Fibroblast of the aortic adventitia (primary cell): ENCODE measurements at regions not wholly inside any gene's neighbourhood (a gene's known extent, or its start where the extent isn't known, plus 50 kb on each side); places are given as distances from the start of the nearest gene placed in this dataset.

Source experiments
- DNase-seq: peaks from one replicate; pipeline ENCODE4 v3.0.0-alpha.2; 2010; ENCODE audit warnings: low read depth
- H3K4me3 ChIP-seq: 2 replicates; pipeline ENCODE4 v1.5.1; 2011; ENCODE audit warnings: low read depth, mild to moderate bottlenecking, control low read depth, low read length, moderate library complexity
- CTCF ChIP-seq: IDR thresholded peaks from 2 replicates; pipeline ENCODE4 v1.5.1; 2011; ENCODE audit warnings: mild to moderate bottlenecking, low read length, control low read depth, inconsistent platforms; ENCODE audit not compliant: insufficient read depth

- TF ChIP-seq CTCF, result no peak
- no peak overlapping the region for H3K4me3 ChIP-seq
- DNase-seq, result no peak
Measured at GRCh38 chr7:84801396-84801795, 385.5 kb downstream of the SEMA3D start.

- no peak for TF ChIP-seq CTCF
- DNase-seq, result no peak
- H3K4me3 ChIP-seq, result no peak overlapping the region
Measured at GRCh38 chr7:84800846-84801245, 386.0 kb downstream of the SEMA3D start.

GRCh38 chr7:84799106-84799505 lies 387.8 kb downstream of the SEMA3D start:
- DNase-seq, result peak; percentile 21
- no peak for TF ChIP-seq CTCF
- H3K4me3 ChIP-seq, result no peak overlapping the region

- no peak overlapping the region for H3K4me3 ChIP-seq
Measured at GRCh38 chr7:84792231-84792893, 394.5 kb downstream of the SEMA3D start.

GRCh38 chr7:84790882-84791281 lies 396.0 kb downstream of the SEMA3D start:
- H3K4me3 ChIP-seq, result no peak overlapping the region
- DNase-seq, result peak; percentile 85
- TF ChIP-seq CTCF, result no peak

More at GRCh38 chr7:84792231-84792893, 394.5 kb downstream of the SEMA3D start:
- no peak for TF ChIP-seq CTCF
- no peak for DNase-seq

- TF ChIP-seq CTCF, result no peak
- H3K4me3 ChIP-seq, result no peak overlapping the region
- DNase-seq, result no peak
Measured at GRCh38 chr7:84786073-84786472, 400.8 kb downstream of the SEMA3D start.

- TF ChIP-seq CTCF, result no peak
Measured at GRCh38 chr7:84784450-84784849, 402.4 kb downstream of the SEMA3D start.

More at GRCh38 chr7:84784450-84784849, 402.4 kb downstream of the SEMA3D start:
- no peak for DNase-seq
- no peak overlapping the region for H3K4me3 ChIP-seq
